T47D (cell line): ENCODE measurements at regions not wholly inside any gene's neighbourhood (a gene's known extent, or its start where the extent isn't known, plus 50 kb on each side); places are given as distances from the start of the nearest gene placed in this dataset.
A peak's percentile ranks its signal among the peaks of the same experiment; 100 is the strongest.

Experiments used
- DNase-seq, 2 experiments: peaks; one replicate each; pipeline versions ENCODE4 v3.0.0 to v3.0.0-alpha.2; 2011 to 2012; ENCODE audit warnings: low read depth in 1 of 2, low spot score in 1 of 2
- JUND ChIP-seq: IDR thresholded peaks from 2 replicates; pipeline ENCODE4 v1.6.1; 2012; ENCODE audit warnings: low read depth
- in situ Hi-C: cut with HindIII; loops from 2 replicates; pipeline ENCODE4 v1.10.0; 2016; ENCODE audit warnings: low sequenced_read_pairs, low pct_unique_long_range_greater_than_20kb

DNA sequence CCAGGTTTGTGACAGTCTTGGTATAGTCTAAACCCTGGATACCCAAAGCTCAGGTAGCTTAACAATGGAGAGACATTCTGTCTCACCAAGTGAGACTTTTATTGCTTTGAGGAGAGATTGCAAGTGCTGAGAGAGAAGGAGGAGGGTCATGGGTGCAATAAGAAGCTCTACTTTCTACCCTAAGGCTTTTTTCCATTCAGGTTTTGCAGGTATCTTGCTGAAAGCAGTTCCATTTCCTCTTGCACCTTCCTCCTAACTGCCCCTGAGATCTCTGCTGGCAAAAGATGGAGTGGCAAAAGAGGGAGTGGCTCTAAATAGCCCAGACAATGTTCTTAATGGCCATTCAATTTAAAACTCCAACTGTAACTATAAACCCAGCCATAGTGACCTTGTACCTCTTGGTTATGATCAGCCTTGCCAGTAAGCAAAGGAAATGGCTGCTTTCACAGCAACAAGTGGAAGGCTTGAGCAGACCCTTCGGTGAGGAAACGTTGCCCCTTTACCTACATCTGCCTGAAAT is 105.6 kb upstream of the CPEB2 start:
- peak in 1 of 2 experiments; percentile 54 for DNase-seq
- TF ChIP-seq JUND, result no peak
- in situ Hi-C loops, result no loop called here

DNA sequence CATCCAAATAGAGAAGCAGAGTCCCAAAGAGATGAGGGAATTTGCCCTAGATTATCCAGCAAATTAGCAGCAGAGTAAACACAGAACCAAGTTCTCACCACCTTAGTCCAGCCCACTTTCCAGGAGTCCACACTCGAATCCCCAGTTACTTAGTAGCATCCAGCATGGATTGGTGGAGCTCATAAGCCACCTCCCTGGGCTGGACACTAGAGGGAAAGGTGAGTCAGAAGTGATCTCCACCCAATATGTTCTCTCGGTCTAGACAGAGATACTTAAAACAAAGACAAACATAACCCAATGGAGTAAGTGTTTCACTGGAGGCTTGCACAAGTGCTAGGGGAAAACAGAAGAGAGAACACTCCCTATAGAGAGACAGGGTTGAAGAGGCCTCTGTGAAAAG is 105.1 kb upstream of the CPEB2 start:
- in situ Hi-C loops, result no loop called here
- DNase-seq, result peak in 1 of 2 experiments; percentile 31
- TF ChIP-seq JUND, result no peak

DNA sequence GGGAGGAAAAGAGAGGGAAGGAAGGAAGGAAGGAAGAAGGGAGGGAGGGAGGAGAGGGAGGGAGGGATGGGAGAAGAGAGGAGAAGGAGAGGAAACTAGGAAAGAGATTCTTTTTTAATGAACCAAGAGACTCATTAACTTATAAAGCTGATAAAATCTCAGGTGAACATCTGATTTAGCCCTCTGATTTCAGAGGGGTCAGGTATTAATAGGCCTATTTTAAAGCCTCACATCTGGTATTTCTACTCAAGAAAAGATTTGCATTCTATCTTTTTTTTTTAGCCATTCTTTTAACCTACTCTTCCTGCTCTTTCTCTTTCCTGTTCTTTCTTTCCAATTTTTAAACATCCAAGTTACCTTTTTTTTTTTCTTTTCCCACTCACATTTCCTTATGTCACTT is 103.3 kb upstream of the CPEB2 start:
- DNase-seq, result no peak
- in situ Hi-C loops, result no loop called here

DNA sequence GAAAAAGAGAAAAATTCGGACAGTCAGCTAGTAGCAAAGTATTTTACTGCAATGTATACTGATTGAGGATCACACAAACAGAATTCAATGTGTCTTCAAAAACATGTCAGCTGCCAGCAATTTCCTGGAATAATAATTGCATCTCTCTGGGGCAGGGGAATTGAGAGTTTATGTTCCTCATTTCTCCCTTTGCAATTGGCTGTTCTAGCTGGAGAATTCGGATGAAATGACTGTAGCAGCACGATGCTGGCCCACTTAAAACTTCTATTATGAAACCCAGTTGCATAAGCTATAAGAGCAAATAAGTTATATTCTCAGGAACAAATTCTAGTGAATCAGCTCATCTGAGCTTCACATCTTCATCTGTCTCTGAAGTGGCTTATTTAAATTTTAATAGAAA is 99.9 kb upstream of the CPEB2 start:
- TF ChIP-seq JUND, result no peak
- in situ Hi-C loops, result no loop called here
- no peak for DNase-seq

More for the DNA sequence above, 103.3 kb upstream of the CPEB2 start:
- no peak for TF ChIP-seq JUND

DNA sequence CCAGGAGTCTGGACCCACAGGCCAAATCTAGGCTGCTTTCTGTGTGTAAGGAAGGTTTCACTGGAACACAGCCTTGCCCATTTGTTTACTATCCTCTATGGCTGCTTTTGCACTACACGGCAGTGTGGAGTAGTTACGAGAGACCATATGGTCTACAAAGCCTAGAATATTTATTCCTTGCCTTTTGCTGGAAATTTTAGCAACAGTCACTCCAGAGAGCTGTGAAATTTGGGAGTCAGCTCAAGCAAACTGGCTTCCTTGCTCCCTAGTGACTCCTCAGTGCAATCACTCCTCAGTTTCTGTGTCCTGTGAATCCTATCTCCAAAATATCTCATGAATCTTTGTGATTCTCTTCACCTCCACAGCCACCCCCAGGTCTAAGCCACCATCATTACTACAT is 99.0 kb upstream of the CPEB2 start:
- no peak for DNase-seq
- in situ Hi-C loops, result no loop called here
- no peak for TF ChIP-seq JUND

DNA sequence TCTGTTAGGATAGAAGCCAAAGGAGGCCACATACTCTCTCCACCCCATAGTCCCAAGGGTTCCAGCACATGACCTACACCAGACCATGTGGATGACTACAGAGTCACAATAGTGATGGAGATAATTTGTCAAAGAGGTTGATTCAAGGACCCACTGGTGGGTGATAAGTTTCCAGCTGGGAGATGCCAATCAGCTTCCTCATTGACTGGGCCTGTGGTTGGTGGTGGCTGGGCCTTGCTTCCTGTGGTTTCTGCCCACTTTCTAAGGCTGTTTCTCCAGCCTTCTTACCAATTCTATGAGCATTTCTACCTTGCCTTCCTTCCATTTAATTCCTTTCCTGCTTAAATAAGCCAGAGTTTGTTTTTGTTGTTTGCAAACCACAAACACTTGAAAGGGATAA is 95.5 kb upstream of the CPEB2 start:
- TF ChIP-seq JUND, result no peak
- no peak for DNase-seq
- in situ Hi-C loops, result no loop called here

DNA sequence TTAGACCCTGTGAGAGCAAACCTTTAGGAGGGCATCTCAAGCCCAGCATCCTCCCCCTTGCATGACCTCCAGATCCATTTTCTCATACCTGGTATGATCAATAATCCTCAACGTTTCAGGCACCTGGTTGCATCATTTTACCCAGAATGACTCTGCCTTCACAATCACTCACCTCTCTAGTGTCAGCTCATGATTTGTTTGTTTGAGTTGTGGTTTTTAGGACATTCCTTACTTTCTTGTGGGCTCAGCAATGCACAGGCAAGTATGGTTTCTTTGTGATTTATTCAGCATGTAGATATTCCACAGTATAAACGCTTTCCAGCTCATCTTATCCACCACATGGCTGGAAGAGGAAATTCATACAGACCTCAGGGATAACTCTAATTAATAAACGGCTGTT is 93.6 kb upstream of the CPEB2 start:
- TF ChIP-seq JUND, result no peak
- no peak for DNase-seq
- in situ Hi-C loops, result no loop called here

DNA sequence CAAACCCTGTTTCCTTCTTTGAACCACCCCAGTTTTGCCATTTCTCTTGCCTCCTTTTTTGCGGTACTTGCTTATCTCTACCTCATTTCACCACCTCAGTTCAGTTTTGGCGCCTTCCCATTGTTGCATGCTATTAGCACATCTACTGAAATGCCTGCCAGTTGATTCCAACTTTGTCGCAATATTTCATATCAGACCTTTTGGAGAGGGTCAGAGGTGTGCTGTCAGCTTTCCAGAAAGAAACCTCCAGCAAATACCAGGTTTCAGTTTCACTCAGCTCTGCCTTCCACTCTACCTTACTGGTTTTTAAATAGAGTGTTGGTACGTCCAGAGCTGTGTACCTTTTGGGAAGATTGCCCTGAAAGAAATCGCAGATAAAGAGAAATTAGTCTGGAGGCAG is 91.9 kb upstream of the CPEB2 start:
- no peak for TF ChIP-seq JUND
- in situ Hi-C loops, result no loop called here
- no peak for DNase-seq

DNA sequence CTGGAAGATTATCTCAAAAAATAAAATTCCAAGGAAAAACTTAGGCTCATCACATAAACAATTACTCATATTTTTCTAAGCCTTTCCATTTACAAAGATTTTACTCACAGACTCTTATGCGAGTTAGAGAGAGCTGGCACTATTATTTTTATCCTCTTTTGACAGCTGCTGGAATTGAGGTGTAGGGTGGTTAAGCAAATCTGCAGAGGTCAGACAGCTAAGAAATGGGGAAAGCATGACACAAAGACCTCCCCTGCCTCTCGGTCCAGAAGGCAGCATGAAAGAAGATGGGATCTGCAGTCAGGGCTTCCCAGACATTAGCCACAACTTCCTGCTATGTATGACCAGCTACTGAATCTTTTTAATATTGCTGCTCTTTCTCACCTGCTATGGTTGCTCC is 89.9 kb upstream of the CPEB2 start:
- no peak for TF ChIP-seq JUND
- DNase-seq, result no peak
- in situ Hi-C loops, result no loop called here

DNA sequence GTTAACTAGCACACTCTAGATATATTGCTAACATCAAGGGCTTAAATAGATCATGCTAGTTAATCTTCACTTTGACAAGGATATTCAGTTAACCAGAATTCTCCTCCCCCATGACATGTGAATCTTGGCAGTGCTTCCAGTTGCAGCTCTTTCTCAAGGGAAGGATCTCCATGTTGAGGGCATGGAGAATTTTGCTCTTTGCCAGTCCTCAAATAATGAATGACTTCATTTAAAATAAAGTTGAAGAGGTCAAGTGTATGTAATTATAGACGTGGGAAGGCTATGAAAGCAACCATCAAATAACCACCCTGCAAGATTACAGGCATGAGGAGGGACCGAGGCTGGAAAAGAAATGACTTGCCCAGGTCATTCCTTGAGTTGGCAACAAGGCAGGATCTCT is 87.3 kb upstream of the CPEB2 start:
- DNase-seq, result no peak
- no peak for TF ChIP-seq JUND
- in situ Hi-C loops, result no loop called here

DNA sequence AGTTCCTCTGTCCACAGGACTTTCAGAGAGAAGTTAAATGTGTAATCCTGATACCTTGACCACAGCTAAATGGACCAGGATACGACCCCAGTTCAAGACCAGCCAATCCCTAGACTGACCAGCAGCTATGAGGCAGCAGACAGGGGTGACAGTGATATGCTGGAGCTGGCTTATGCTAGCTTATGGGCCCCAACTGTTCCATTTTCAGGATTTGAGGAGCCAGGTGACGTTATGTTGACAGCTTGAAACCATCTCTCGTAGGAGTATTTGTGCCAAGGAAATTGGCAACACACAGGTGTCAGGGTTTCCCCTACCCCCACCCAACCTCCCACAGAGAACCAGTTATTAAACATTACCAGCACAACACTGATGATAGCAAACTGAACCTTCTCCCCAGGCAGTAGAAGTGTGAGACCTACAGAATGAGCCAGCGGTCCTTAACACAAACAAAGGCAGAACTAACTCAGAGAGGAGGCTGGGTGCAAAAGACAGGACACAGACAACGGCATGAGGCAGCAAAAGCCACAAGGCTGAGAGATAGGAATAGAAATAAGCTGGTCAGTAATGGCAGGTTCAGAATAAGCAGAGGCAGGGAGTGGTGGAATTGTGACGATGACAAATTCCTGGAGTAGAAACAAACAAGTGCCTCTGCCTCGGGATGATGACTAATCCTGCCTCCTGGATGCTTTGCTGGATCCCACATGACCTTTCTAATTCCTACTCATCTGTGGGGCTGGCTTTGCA is 85.6 kb upstream of the CPEB2 start:
- in situ Hi-C loops, result no loop called here
- TF ChIP-seq JUND, result no peak
- DNase-seq, result peak in 1 of 2 experiments; percentile 34

DNA sequence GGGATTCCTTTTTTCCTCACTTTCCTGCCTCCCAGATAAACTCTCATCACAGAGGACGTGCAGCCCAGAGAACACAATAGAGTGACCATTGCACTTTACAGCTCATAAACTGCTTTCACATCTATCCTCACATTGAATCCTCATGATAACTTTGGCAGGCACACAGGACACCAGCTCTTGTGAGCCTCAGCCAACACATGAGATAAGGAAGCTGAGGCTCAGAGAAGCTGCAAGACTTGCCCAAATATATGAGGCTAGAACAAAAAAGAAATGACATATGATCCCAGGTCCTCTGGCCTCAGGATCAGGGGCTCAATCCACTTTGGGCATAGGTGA is 85.0 kb upstream of the CPEB2 start:
- TF ChIP-seq JUND, result no peak
- no peak for DNase-seq
- in situ Hi-C loops, result no loop called here

DNA sequence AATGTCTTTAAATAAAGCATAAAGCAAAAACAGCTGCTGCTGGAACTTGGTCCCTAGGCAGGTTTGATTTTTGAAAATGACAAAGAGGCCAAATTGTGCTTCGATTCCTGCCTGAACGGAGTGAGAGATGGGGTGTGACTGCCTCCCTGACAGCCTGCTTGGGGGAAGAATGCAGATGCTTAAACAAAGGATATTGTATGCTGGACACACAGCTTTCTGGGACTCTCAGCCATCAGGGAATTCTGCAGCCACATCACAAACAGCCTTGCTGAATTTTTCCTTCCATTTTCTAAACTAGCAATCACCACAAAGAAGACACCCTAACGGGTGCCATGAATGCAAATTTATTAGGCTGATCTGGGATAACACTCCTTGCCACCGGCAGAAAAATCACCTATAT is 83.9 kb upstream of the CPEB2 start:
- no peak for DNase-seq
- no peak for TF ChIP-seq JUND
- in situ Hi-C loops, result no loop called here

DNA sequence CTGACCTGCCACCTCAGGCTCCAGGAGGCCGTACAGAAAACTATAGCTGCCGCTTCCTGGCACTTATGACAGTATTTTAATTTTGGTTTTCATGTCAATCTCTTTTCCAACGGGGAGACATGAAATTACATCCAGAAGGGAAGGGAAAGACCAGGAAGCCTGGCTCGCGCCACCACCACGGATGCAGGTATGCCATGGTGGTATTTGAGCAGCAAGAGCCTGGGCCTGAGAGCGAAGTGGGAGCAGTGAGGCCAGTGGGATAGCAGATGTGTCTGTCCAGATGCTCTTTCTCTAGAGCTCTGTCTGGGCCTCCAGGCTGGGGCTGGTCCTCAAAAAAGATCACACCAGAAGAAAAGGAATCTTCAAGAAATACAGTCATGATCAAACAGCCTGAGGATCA is 82.5 kb upstream of the CPEB2 start:
- in situ Hi-C loops, result no loop called here

DNA sequence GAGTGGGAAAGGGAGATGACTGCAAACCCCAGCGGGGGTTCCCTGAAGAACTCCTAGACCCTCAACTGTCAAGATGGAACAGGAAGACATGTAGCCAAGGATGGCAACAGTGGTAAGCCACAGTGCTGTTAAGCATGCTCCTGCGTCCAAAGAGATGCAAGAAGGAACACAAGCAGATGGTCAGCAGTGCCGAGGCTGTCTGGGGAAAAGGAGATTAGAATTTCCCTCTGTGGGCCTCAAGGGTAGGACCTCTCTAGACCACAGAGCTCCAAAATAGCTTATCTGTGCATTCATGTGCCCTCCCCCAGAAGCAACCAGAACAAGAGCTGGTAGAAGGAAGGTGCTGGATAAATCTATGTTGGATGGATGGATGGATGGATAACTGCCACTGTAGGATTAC is 82.0 kb upstream of the CPEB2 start:
- in situ Hi-C loops, result no loop called here
- TF ChIP-seq JUND, result no peak
- no peak for DNase-seq

More for the DNA sequence above, 82.5 kb upstream of the CPEB2 start:
- TF ChIP-seq JUND, result no peak
- no peak for DNase-seq
